OCI-LY1 (cell line): ENCODE measurements at regions not wholly inside any gene's neighbourhood (a gene's known extent, or its start where the extent isn't known, plus 50 kb on each side); places are given as distances from the start of the nearest gene placed in this dataset.

Experiments
- H2AFZ ChIP-seq: fragments of 200-600 bp; sonication (generic), shearing (Covaris generic); 2 replicates; pipeline ENCODE4 v1.6.0; 2014; ENCODE audit warnings: antibody characterized with exemption, mild to moderate bottlenecking, low read length
- H3F3A ChIP-seq: fragments of 200-600 bp; sonication (generic), shearing (Covaris generic); 2 replicates; pipeline ENCODE4 v1.6.0; 2014; ENCODE audit warnings: mild to moderate bottlenecking, antibody characterized with exemption, low read length, moderate library complexity; ENCODE audit not compliant: insufficient read depth
- H3K27ac ChIP-seq: fragments of 200-600 bp; sonication (generic); 2 replicates; pipeline ENCODE4 v1.5.1; 2014; ENCODE audit warnings: low read length, mixed run types, mild to moderate bottlenecking, low read depth; ENCODE audit not compliant: poor library complexity, severe bottlenecking
- H3K27me3 ChIP-seq: fragments of 200-600 bp; sonication (generic); 2 replicates; pipeline ENCODE4 v1.6.0; 2014; ENCODE audit warnings: antibody characterized with exemption, mild to moderate bottlenecking, low read length, moderate library complexity; ENCODE audit not compliant: insufficient read depth
- H3K36me3 ChIP-seq: fragments of 200-600 bp; sonication (generic); 2 replicates; pipeline ENCODE4 v1.6.1; 2014; ENCODE audit warnings: mild to moderate bottlenecking, antibody characterized with exemption, low read length, moderate library complexity, mixed read lengths; ENCODE audit not compliant: insufficient read depth
- H3K4me1 ChIP-seq: fragments of 200-600 bp; sonication (generic); 2 replicates; pipeline ENCODE4 v1.5.1; 2014; ENCODE audit warnings: mild to moderate bottlenecking, low read length, moderate library complexity; ENCODE audit not compliant: insufficient read depth, severe bottlenecking
- H3K4me2 ChIP-seq: fragments of 200-600 bp; sonication (generic), shearing (Covaris generic); 2 replicates; pipeline ENCODE4 v1.6.1; 2014; ENCODE audit warnings: low read length
- H3K4me3 ChIP-seq: fragments of 200-600 bp; sonication (generic); 2 replicates; pipeline ENCODE4 v1.5.1; 2014; ENCODE audit warnings: low read length, low read depth, mild to moderate bottlenecking, mixed read lengths; ENCODE audit not compliant: poor library complexity, severe bottlenecking
- H3K79me2 ChIP-seq: fragments of 200-600 bp; shearing (Covaris generic); 2 replicates; pipeline ENCODE4 v1.6.1; 2016; ENCODE audit warnings: mixed run types, low read length, mixed read lengths; ENCODE audit not compliant: insufficient read depth
- H3K9ac ChIP-seq: fragments of 200-600 bp; sonication (generic), shearing (Covaris generic); 2 replicates; pipeline ENCODE4 v1.6.1; 2014; ENCODE audit warnings: mild to moderate bottlenecking, low read length, mixed read lengths
- H3K9me2 ChIP-seq: fragments of 200-600 bp; sonication (generic), shearing (Covaris generic); 2 replicates; pipeline ENCODE4 v1.6.1; 2014; ENCODE audit warnings: low read depth, mild to moderate bottlenecking, low read length, mixed read lengths
- H3K9me3 ChIP-seq: fragments of 200-600 bp; shearing (Covaris generic); 2 replicates; pipeline ENCODE4 v1.6.1; 2014; ENCODE audit warnings: low read length, mixed read lengths
- H4K20me1 ChIP-seq: fragments of 200-600 bp; sonication (generic), shearing (Covaris generic); 2 replicates; pipeline ENCODE4 v1.6.0; 2016; ENCODE audit warnings: mild to moderate bottlenecking, low read length; ENCODE audit not compliant: insufficient read depth
- EZH2 ChIP-seq: fragments of 200-600 bp; sonication (generic), shearing (Covaris generic); IDR thresholded peaks from 2 replicates; pipeline ENCODE4 v1.8.0; 2017; ENCODE audit warnings: borderline replicate concordance, mixed run types, mild to moderate bottlenecking, antibody characterized with exemption, low read length, moderate library complexity, mixed read lengths
- TF ChIP-seq, protein P1 (sequence below): fragments of 200-600 bp; sonication (generic), shearing (Covaris generic); IDR thresholded peaks from 2 replicates; pipeline ENCODE4 v1.5.1; 2017; ENCODE audit warnings: mild to moderate bottlenecking, antibody characterized with exemption, low read length, moderate library complexity, mixed read lengths

DNA sequence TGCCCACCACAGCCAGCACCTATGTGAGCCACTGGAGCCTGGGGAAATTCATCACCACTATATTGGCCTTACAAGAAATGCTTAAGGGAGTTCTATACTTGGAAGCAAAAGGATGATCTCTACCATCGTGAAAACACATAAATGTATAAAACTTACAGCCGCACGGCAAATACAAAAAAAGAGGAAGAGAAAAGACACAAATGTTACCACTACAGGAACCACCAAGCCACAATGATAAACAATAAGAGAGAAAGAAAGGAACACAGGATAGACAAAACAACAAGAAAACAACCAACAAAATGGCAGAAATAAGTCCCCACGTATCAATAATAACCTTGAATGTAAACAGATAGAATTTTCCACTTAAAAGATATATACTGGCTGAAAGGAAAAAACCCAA, 267.5 kb downstream of the TMEM121 start:
- Histone ChIP-seq H3K79me2 (no peaks in the 10 kb centered on the region), H3K27ac (no peak overlapping the region), H3K27me3 (no peaks in the 10 kb centered on the region), H3K9ac (no peak overlapping the region), H3K4me2 (no peak overlapping the region), H3K9me2 (no peaks in the 10 kb centered on the region), H3K4me3 (no peak overlapping the region), H4K20me1 (no peaks in the 10 kb centered on the region), H3K4me1 (no peaks in the 10 kb centered on the region), H3F3A (no peaks in the 10 kb centered on the region), H3K36me3 (no peaks in the 10 kb centered on the region), H2AFZ (no peak overlapping the region), H3K9me3 (no peaks in the 10 kb centered on the region)
- TF ChIP-seq, protein P1, sequence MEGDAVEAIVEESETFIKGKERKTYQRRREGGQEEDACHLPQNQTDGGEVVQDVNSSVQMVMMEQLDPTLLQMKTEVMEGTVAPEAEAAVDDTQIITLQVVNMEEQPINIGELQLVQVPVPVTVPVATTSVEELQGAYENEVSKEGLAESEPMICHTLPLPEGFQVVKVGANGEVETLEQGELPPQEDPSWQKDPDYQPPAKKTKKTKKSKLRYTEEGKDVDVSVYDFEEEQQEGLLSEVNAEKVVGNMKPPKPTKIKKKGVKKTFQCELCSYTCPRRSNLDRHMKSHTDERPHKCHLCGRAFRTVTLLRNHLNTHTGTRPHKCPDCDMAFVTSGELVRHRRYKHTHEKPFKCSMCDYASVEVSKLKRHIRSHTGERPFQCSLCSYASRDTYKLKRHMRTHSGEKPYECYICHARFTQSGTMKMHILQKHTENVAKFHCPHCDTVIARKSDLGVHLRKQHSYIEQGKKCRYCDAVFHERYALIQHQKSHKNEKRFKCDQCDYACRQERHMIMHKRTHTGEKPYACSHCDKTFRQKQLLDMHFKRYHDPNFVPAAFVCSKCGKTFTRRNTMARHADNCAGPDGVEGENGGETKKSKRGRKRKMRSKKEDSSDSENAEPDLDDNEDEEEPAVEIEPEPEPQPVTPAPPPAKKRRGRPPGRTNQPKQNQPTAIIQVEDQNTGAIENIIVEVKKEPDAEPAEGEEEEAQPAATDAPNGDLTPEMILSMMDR, result no peak
- no peak for TF ChIP-seq EZH2

DNA sequence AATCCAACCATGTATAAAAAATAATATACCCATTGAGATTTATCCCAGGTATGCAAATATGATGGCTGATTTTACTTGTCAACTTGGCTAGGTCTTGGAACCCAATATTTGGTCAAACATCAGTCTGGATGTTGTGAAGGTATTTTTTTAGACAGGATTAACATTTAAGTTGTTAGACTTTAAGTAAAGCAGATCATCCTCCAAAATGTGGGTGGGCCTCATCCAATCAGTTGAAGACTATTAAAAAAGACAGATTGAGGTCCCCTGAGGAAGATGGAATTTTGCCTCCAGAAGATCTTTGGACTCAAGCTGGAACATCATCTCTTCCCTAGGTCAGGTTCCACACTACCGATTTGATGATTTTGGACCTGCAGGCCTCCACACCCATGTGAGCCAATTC, 271.2 kb downstream of the TMEM121 start:
- no peaks in the 10 kb centered on the region for H3K9me3 ChIP-seq
- no peak overlapping the region for H3K27ac ChIP-seq
- no peak overlapping the region for H3K4me2 ChIP-seq
- H2AFZ ChIP-seq, result no peak overlapping the region
- no peaks in the 10 kb centered on the region for H3K4me1 ChIP-seq
- TF ChIP-seq EZH2, result no peak
- TF ChIP-seq, protein P1, result no peak
- no peaks in the 10 kb centered on the region for H3F3A ChIP-seq
- no peaks in the 10 kb centered on the region for H4K20me1 ChIP-seq
- H3K27me3 ChIP-seq, result no peaks in the 10 kb centered on the region
- no peaks in the 10 kb centered on the region for H3K79me2 ChIP-seq
- H3K36me3 ChIP-seq, result no peaks in the 10 kb centered on the region
- H3K4me3 ChIP-seq, result no peak overlapping the region
- no peaks in the 10 kb centered on the region for H3K9me2 ChIP-seq
- H3K9ac ChIP-seq, result no peak overlapping the region

DNA sequence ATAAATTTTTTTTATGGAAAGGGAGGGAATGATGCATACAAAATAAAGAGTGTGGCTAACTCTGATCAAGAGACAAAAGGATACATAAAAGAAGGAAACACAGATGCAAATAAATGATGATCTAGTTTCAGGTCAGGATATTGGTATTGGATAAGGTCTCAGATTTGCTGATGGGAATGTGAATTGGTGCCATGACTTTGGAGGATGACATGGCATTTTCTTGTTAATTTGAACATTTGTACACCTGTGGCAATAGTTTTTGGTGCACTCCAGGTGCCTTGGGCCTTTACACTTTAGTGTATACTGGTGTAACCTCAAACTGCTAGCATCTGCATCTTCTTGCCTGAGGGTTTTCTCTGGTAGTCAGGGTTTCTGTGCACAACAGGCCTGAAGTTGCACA, 279.3 kb downstream of the TMEM121 start:
- no peaks in the 10 kb centered on the region for H3K9me3 ChIP-seq
- H3K79me2 ChIP-seq, result no peaks in the 10 kb centered on the region
- no peak overlapping the region for H2AFZ ChIP-seq
- no peaks in the 10 kb centered on the region for H3K9me2 ChIP-seq
- no peaks in the 10 kb centered on the region for H4K20me1 ChIP-seq
- H3K4me2 ChIP-seq, result no peak overlapping the region
- no peak overlapping the region for H3K4me3 ChIP-seq
- TF ChIP-seq, protein P1, result no peak
- no peak for TF ChIP-seq EZH2
- no peaks in the 10 kb centered on the region for H3K27me3 ChIP-seq
- H3K36me3 ChIP-seq, result no peaks in the 10 kb centered on the region; the same call in 1 of the 2 replicates
- H3K27ac ChIP-seq, result no peak overlapping the region
- no peak overlapping the region for H3K9ac ChIP-seq
- H3F3A ChIP-seq, result no peaks in the 10 kb centered on the region
- H3K4me1 ChIP-seq, result no peaks in the 10 kb centered on the region
